Sciatic nerve (tissue), 2 donors: ENCODE measurements at regions not wholly inside any gene's neighbourhood (a gene's known extent, or its start where the extent isn't known, plus 50 kb on each side); places are given as distances from the start of the nearest gene placed in this dataset.
"Not testable (repeated sequence)": the region's sequence is repeated elsewhere in the genome, so short reads cannot be mapped to it uniquely, and the experiment has no call there.

ENCODE experiments used
- ATAC-seq: fragments of 200-7000 bp; cut with Tn5 transposase; one replicate; pipeline ENCODE4 v1.9.1; 2020; ENCODE audit warnings: mild to moderate bottlenecking, moderate library complexity
- DNase-seq: peaks from one replicate; pipeline ENCODE4 v3.0.0-alpha.2; 2020; ENCODE audit warnings: low spot score
- intact Hi-C: fragments of 100-400 bp; cut with DNase I; formaldehyde crosslinking; loops from one replicate; pipeline ENCODE4 v1.14.2; 2022
- donor health status: DM: no; HTN: no; CAD: no.
- donor health status: DM: no; HTN: no; CAD: no.

DNA sequence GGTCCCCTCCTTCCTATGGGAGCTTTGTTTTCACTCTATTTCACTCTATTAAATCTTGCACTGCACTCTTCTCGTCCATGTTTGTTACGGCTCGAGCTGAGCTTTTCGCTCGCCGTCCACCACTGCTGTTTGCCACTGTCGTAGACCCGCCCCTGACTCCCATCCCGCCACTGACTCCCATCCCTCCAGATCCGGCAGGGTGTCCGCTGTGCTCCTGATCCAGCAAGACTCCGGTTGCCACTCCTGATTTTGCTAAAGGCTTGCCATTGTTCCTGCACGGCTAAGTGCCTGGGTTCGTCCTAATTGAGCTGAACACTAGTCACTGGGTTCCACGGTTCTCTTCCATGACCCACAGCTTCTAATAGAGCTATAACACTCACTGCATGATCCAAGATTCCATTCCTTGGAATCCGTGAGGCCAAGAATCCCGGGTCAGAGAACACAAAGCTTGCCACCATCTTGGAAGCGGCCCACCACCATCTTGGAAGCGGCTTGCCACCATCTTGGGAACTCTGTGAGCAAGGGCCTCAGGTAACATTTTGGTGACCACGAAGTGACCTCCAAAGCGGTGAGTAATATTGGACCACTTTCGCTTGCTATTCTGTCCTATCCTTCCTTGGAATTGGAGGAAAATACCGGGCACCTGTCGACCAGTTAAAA, 2025.4 kb downstream of the OLFM4 start:
- ATAC-seq, DNase-seq, intact Hi-C loops: not testable (repeated sequence)

DNA sequence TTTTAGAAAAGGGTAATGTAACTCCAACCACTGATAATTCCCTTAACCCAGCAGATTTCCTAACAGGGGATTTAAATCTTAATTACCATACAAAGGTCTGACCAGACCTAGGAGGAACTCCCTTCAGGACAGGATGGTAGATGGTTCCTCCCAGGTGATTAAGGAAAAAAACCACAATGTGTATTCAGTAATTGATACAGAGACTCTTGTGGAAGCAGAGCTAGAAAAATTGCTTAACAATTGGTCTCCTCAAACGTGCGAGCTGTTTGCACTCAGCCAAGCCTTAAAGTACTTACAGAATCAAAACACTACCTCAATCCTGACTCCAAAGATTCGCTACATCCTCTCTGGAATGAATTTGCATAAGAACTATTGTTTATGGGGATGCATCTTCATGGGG, 2027.1 kb downstream of the OLFM4 start:
- DNase-seq, ATAC-seq, intact Hi-C loops: not testable (repeated sequence)

DNA sequence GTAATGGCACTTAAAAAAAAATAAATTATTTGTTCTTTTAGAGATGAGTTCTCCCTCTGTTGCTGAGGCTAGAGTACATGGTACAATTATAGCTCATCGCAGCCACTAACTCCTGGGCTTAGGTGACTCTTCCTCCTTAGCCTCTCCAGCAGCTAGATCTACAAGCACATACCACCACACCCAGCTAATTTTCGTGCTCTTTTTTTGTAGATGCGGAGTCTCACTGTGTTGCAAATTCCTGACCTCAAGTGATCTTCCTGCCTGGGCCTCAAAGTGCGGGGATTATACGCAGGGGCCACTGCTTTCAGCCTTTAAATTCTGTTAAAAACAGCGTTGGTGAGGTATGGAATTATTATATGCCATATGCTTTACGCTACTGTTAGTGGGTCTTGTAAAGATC, 2034.0 kb downstream of the OLFM4 start:
- intact Hi-C loops, result no loop called here
- ATAC-seq (no peak), DNase-seq (no peak)

DNA sequence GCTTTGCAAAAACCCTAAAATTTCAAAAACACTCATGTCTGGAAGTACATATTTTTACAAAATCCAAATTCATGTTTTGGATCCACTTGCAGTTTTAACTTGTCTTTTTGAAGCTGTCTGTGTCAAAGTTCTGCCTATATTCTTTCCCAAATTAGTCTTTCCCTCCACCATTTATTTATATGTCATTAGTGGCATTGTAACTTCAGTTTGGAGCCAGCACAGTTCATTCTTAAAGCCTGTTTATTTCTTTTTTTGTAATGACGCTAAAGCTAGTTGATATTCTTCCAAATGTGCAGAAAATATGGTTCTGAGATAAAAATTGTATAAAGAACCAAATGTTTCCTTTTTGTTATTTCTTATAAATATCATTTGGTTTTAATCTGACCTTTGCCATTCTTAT, 2039.3 kb downstream of the OLFM4 start:
- ATAC-seq, result no peak
- DNase-seq, result no peak
- intact Hi-C loops, result no loop called here

DNA sequence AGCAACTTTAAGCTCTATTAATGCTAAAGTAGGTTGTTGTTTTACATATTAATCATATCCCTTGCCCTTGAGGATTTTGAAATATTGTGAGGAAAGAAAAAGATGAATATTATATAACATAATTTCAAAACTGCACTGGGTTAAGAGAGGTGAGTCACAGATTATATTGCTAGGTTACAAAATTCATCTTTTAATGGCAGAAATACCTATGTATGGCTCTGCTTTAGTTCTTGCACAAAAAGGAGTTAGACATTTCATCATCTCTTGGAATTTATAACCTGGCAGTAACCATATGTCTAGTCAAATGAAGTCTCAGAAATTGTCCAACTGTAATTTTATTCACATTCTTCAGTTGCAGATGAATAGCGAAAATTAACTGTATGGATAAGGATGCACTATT, 2041.1 kb downstream of the OLFM4 start:
- DNase-seq, result no peak
- intact Hi-C loops, result no loop called here
- ATAC-seq, result no peak

DNA sequence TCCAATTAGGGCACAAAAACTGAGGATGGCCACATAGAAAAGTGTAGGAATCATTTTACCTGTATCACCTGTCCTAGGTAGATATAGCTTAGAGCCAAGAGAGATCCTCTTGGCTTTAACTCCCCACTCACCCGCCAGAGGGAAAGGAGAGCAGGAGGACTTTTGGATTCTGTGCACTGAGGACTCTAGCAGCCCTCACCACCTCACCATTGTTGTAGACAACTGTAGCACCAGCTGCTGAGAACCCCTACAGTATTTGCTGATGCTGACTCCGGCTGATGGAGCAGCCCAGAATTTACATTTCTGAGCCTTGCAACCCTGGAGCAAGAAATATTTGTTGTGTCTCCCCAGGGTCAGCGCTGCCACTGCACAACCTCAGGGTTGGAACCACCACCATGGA, 2044.4 kb downstream of the OLFM4 start:
- intact Hi-C loops, result no loop called here
- ATAC-seq (no peak), DNase-seq (no peak)

DNA sequence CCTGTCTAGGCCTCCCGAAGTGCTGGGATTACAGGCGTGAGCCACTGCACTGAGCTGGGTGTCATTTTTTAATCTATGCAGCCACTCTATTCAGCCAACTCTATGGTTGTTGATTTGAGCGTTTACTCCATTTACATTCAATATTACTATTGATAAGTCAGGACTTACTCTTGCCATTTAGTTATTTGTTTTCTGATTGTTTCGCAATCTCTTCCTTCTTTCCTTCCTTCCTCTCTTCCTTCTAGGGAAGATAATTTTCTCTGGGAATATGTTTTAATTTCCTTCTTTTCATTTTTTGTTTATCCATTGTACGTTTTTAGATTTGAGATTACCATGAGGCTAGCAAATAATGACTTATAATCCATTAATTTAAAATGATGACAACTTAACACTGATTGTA, 2056.0 kb downstream of the OLFM4 start:
- DNase-seq, result no peak
- ATAC-seq, result no peak
- intact Hi-C loops, result no loop called here

DNA sequence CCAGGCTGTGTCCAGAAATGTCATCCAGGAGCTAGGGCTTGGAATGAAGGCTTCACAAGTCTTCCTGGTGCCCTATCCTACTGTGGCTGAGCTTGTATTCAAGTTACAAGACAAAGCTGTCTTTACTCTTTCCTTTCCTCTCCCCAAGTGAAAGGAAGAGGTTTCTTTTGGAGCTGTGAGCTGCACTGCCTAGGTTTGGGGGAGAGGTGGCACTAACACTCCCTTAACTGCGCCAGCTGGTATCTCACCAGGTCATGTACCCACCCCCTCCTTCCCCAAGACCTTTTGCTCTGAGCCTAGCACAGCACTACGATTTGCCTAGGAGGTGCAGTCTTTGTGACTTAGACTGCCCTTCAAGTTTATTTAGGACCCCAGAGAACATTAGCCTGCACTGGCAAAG, 2053.6 kb upstream of the PRR20A start:
- DNase-seq (no peak), ATAC-seq (no peak)
- intact Hi-C loops, result no loop called here

DNA sequence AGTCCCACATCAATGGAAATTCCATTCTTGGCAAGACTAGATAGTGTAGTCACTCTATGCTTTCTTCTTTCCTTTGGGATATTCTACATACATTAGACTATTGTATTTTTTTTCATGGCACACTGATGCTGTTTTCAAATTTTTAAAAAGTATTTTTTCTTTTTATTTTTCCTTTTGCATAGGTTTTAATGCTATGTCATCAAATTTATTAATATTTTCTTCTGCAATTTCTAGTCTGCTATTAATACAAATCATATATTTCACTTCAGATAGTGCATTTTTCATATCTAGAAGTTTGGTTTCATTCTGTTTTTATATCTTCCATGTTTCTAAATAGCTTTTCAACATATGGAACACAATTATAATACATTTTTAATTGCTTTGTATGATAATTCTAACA, 2050.1 kb upstream of the PRR20A start:
- intact Hi-C loops, result no loop called here
- DNase-seq (no peak), ATAC-seq (no peak)

DNA sequence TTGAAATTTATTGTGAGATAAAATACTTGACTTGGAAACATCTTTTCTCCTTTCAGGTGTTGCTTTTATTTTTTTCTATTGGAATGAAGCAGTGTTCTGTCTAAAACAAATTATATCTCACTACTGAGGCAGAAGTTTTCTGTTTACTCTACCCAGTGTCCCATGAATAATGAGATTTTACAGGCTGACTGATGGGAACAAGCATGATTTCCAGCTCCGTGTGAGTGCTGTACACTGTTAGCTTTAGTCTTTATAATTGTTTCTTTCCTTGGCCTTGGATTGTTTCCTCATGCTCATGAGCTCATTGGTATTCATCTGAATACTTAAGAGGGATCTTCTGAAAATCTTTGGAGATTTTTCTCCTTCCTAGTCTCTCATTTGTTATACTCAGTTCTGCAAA, 2049.5 kb upstream of the PRR20A start:
- intact Hi-C loops, result no loop called here
- ATAC-seq, result no peak
- DNase-seq, result no peak

DNA sequence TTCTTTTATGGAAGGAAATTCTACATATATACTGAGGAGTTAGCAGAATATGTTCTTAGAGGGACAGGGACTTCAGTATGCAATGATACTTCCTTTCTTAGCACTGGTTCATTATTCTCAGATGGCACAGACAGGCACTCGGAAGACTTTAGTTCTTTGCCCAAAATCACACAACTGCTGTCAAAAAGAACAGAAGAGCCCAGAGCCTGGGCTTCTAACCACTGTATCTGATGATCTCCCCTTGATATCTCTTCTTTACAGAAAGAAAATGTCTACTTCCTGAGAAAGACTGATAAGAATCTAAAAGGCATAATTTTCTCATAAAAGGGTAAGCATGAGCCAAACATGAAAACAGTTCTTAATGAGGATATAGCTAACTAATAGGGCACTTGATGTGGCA, 2034.2 kb upstream of the PRR20A start:
- DNase-seq (no peak), ATAC-seq (no peak)
- intact Hi-C loops, result no loop called here

DNA sequence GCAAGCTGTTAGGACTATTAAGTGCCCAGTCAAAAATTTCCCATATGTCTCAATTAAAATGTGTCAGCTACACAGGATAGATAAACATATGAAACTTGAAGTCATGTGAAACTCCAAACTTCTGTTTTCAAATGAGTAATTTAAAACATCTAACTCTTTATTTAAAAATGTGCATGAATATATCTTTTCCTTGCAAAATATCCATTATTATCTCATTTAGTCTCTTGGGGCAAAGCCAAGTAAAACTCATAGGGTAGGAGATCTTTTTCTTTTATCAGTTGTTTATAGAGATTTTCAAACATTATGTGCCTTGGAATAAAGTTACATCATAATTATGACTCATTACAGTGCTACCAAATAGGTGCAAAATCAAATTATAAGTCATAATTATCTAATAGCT, 2020.1 kb upstream of the PRR20A start:
- intact Hi-C loops, result no loop called here
- ATAC-seq, result no peak

DNA sequence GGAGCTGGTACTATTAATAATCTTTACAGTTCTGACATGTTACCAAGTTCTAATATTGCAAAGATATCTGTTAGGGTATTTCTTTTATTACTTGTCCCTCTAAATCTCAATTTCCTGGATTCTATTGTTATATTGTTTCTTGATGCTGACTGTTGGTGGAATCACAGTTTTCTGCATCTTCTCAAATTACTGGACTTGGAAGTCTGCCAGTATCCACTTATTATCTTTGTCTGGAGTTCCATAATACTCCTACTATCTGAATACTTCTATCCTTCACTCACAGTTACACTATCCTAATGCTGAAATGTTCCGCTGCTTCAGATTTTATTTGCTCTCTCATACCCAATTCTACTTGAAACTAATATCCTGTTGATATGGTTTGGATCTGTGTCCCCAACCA, 1985.7 kb upstream of the PRR20A start:
- no peak for ATAC-seq
- DNase-seq, result no peak
- intact Hi-C loops, result no loop called here

More for the DNA sequence above, 2020.1 kb upstream of the PRR20A start:
- no peak for DNase-seq

DNA sequence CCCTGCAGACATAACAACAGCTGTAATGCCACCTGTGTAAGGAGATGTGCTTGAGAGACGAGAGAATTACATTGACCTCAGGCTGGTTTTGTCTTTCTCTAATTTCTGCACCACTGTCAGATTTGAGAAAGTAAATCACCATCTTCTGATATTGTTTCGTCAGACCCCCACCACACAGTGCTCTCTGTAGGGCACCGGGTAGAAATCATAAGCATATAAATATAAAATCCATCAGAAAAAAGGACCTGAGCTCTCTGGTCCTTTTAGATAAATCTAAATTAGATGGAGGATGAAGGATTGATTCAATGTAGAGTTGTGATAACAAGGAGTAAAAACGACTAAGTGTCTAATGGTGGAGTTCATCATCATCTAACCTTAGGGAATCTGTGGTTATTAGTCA, 1981.0 kb upstream of the PRR20A start:
- no peak for DNase-seq
- ATAC-seq, result no peak
- intact Hi-C loops, result no loop called here

DNA sequence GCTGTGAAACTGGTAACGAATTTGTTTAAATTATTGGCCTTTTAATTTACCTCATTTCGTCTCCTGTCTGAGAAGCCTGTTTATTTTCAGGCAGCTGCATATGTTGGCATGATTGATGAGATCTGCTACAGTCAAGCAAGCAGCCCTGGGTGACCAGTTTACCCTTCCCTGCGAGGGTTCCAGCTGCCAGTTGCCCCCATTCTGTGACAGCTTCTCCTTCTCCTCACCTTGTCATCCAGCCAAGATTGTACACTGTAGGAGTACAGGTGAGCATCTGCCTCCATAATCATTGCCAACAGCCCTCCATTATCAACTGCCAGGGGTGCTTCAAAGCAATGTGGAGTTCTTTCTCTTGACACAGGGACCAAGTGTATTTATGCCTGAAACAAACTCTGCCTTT, 1979.9 kb upstream of the PRR20A start:
- no peak for ATAC-seq

DNA sequence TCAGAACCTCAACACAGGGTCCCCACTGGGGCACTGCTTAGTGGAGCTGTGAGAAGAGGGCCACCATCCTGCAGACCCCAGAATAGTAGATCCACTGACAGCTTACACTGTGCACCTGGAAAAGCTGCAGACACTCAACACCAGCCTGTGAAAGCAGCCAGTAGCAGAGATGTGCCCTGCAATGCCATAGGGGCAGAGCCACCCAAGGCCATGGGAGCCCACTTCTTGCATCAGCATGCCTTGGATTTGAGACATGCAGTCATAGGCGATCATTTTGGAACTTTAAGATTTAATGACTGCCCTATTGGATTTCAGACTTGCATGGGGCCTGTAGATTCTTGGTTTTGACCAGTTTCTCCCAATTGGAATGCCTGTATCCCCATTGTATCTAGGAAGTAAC, 1962.1 kb upstream of the PRR20A start:
- ATAC-seq, DNase-seq, intact Hi-C loops: not testable (repeated sequence)

More for the DNA sequence above, 1979.9 kb upstream of the PRR20A start:
- DNase-seq, result no peak
- intact Hi-C loops, result no loop called here

DNA sequence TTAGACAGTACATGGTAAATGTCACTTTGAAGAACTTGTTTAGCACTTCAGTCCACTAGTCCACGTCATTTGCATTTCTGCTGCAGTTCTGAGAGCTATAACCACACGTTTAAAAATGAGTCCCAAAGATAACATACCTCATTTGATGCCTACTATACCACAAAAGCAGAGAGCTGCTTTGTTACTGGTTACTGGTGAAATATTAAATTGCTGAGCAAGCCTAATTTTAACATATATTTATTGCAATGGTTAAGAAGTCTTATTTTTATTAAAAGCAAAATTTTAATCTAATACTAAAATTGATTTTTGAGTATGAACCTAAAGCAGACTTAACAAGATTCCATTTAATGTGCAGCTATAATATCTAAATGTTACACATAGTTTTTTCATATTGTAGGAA, 1949.7 kb upstream of the PRR20A start:
- DNase-seq (no peak), ATAC-seq (no peak)
- intact Hi-C loops, result no loop called here

DNA sequence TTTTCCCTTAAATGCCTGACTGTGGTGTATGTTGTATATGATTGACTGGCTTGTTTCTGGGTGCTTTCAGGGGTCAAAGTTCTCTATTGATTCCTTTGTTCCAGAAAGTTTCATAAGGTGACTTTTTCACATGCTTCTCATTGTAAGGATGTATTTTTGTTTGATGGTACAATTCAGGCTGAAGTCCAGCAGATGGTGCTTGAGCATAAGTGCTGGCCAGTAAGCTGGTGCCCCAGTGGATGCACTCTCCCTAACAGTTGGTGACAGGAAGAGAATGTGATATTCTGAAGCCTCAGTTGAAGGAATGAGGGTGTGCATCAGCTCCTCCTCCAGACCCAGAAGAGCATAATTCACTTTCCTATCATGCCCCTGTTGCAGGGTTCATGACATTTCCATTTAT, 1941.6 kb upstream of the PRR20A start:
- intact Hi-C loops, result no loop called here
- ATAC-seq (no peak), DNase-seq (no peak)

DNA sequence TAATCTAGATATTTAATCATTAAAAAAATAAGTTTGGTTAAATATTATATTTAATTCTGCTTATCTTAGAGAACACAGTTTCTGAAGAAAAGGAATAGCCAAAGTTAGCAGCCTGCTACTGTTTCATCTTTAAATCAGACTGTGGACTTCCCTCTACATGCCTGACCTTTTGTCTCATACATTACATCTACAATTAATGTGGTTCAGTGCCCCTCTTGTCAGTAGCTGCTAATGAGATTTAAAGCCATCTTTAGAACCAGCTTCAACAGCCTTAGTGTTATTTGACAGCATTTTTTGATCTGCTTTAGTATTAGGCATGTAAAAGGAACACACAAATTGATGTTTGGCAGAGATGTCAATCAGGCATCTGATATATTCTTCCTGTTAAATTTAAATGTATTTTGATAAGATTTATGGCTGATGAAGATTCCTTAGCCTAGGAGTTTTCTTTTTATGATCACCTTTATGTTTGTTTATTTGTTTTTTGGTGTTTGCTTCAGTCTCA, 1925.8 kb upstream of the PRR20A start:
- ATAC-seq, result no peak
- no peak for DNase-seq

DNA sequence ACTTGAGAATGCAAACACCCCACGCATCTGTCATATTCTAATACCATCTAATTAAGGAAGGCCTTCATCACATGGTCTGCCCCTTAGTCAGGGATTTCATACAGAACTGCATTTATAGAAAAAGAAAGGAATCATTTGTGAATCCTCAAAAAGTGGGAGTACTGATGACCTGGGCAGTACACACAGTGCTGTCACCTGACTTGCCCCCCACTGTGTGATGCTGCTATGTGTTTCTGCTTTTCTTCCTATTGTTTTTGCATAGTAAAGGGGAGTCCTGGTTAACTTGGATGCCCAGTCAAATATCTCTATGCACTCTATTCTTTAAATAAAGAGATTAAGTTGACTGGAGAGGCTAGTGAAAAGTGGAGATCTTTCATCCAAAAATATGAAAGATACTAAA, 1921.2 kb upstream of the PRR20A start:
- DNase-seq (no peak), ATAC-seq (no peak)
- intact Hi-C loops, result no loop called here

More for the DNA sequence above, 1925.8 kb upstream of the PRR20A start:
- intact Hi-C loops, result no loop called here

DNA sequence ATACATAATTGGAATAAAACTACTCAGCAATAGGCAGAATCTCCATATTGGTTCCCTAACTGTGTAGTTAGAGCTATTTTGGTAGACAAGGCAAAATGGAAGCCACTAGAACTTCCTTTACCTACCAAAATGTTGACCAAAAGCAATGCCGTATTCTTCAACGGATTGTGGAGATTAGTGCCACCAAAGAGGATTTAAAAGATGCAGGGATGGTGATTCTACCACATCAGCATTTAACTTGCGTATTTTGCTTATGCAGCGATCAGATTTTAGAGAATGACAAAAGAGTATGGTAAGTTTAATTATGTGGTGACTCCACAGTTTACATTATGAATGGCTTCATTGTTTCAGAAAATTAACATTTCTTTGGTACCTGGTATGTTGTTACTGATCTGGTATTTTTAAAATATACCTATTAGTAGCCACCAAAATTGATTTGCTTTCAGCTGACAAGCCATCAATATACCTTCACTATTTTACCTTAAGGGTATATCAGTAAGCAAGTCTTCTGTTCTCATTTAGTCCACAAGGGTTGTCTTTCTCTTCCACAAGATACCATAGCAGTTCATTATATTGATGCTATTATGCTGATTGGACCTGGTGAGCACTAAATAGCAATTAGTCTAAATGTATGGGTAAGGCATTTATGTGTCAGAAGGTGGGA, 1910.7 kb upstream of the PRR20A start:
- intact Hi-C loops, result no loop called here
- DNase-seq, result no peak
- ATAC-seq, result no peak
